ENCODE measurements at regions not wholly inside any gene's neighbourhood (a gene's known extent, or its start where the extent isn't known, plus 50 kb on each side); places are given as distances from the start of the nearest gene placed in this dataset.

- TF ChIP-seq CTCF (IDR thresholded peaks at IDR 0.05; ENCODE audit: low read length), result no peak
- no peak for TF ChIP-seq EZH2 (IDR thresholded peaks at IDR 0.05; ENCODE audit: borderline replicate concordance, low read length)
These were observed 173.9 kb upstream of the SLC25A13 start for GRCh38 chr7:96495751-96496216.

All from OCI-LY1 (cell line).